SK-N-SH (cell line): ENCODE measurements at regions not wholly inside any gene's neighbourhood (a gene's known extent, or its start where the extent isn't known, plus 50 kb on each side); places are given as distances from the start of the nearest gene placed in this dataset.

ENCODE experiments used
- CTCF ChIA-PET: fragments of 300-600, 350-600 bp; formaldehyde crosslinking; extraction: SDS; loops from one replicate; lab custom pipeline; 2021; lab: Yijun Ruan, JAX
- POLR2A ChIA-PET: fragments of 350-600 bp; sonication (Branson Sonifier 250); formaldehyde crosslinking; extraction: SDS; loops from one replicate; lab custom pipeline; 2020; ENCODE audit warnings: antibody characterized with exemption, inconsistent platforms; lab: Yijun Ruan, JAX
- DNase-seq: peaks from one replicate; pipeline ENCODE4 v3.0.0; 2012
- H2AFZ ChIP-seq: fragments of 200-600 bp; sonication (generic); 2 replicates; pipeline ENCODE4 v1.8.1; 2016; ENCODE audit warnings: antibody characterized with exemption, mild to moderate bottlenecking, low read depth
- H3F3A ChIP-seq: fragments of 200-600 bp; sonication (generic); replicated peaks from 2 replicates; pipeline ENCODE3; 2016; ENCODE audit warnings: antibody characterized with exemption, mild to moderate bottlenecking; ENCODE audit not compliant: insufficient read depth
- H3K27ac ChIP-seq, 2 experiments: fragments of 200-500 bp in 1 of 2; fragments of 200-600 bp in 1 of 2; sonication (Bioruptor generic) in 1 of 2; sonication (generic), shearing (Covaris generic) in 1 of 2; 2 replicates each; pipeline versions ENCODE4 v1.5.1 to v1.6.1; 2014 to 2016; ENCODE audit warnings: low read depth in 2 of 2, inconsistent platforms in 1 of 2, low read length in 1 of 2, mild to moderate bottlenecking in 1 of 2, mixed read lengths in 1 of 2
- H3K27me3 ChIP-seq: fragments of 200-600 bp; sonication (generic), shearing (Covaris generic); 2 replicates; pipeline ENCODE4 v1.6.1; 2016; ENCODE audit warnings: mixed run types; ENCODE audit not compliant: insufficient read depth
- H3K36me3 ChIP-seq, 2 experiments: fragments of 200-500 bp in 1 of 2; fragments of 200-600 bp in 1 of 2; sonication (Bioruptor generic) in 1 of 2; sonication (generic) in 1 of 2; replicated peaks in 1 of 2; 2 replicates each; pipeline versions ENCODE3 to v1.5.1; 2014 to 2016; ENCODE audit warnings: low read length in 1 of 2, mild to moderate bottlenecking in 1 of 2; ENCODE audit not compliant: insufficient read depth in 2 of 2, control insufficient read depth in 1 of 2
- H3K4me1 ChIP-seq, 2 experiments: fragments of 200-500 bp in 1 of 2; fragments of 200-600 bp in 1 of 2; sonication (Bioruptor generic) in 1 of 2; sonication (generic), shearing (Covaris generic) in 1 of 2; 2 replicates each; pipeline versions ENCODE4 v1.5.1 to v1.6.1; 2014 to 2016; ENCODE audit warnings: low read depth in 1 of 2, low read length in 1 of 2, mixed run types in 1 of 2; ENCODE audit not compliant: insufficient read depth in 2 of 2, control insufficient read depth in 1 of 2
- H3K4me2 ChIP-seq: fragments of 200-600 bp; sonication (generic), shearing (Covaris generic); 2 replicates; pipeline ENCODE4 v1.6.1; 2017; ENCODE audit warnings: mixed run types
- H3K4me3 ChIP-seq, 2 experiments: fragments of 200-500 bp in 1 of 2; fragments of 200-600 bp in 1 of 2; sonication (Bioruptor generic) in 1 of 2; sonication (generic), shearing (Covaris generic) in 1 of 2; 2 replicates each; pipeline versions ENCODE4 v1.5.1 to v1.8.1; 2014 to 2016; ENCODE audit warnings: low read depth in 2 of 2, inconsistent platforms in 1 of 2, low read length in 1 of 2, mild to moderate bottlenecking in 1 of 2, mixed read lengths in 1 of 2, moderate library complexity in 1 of 2
- H3K79me2 ChIP-seq: fragments of 200-600 bp; sonication (generic); 2 replicates; pipeline ENCODE4 v1.8.1; 2017; ENCODE audit warnings: mild to moderate bottlenecking; ENCODE audit not compliant: insufficient read depth
- H3K9ac ChIP-seq: fragments of 200-600 bp; sonication (generic); 2 replicates; pipeline ENCODE4 v1.6.1; 2017; ENCODE audit warnings: mixed run types
- H3K9me2 ChIP-seq: fragments of 200-600 bp; sonication (generic); 2 replicates; pipeline ENCODE4 v1.6.1; 2017; ENCODE audit warnings: mixed run types
- H3K9me3 ChIP-seq: fragments of 200-600 bp; sonication (generic); 2 replicates; pipeline ENCODE4 v1.6.1; 2017; ENCODE audit warnings: mixed run types, mild to moderate bottlenecking, moderate library complexity
- H4K20me1 ChIP-seq: fragments of 200-600 bp; sonication (generic); 2 replicates; pipeline ENCODE4 v1.6.1; 2017; ENCODE audit warnings: mild to moderate bottlenecking, mixed run types; ENCODE audit not compliant: insufficient read depth
- CHD2 ChIP-seq: fragments of 150-350 bp; IDR thresholded peaks from 2 replicates; pipeline ENCODE4 v1.6.1; 2018; ENCODE audit warnings: low read length; ENCODE audit not compliant: partially characterized antibody
- ELF1 ChIP-seq: IDR thresholded peaks from 2 replicates; pipeline ENCODE4 v1.4.0; 2012
- FOXJ3 ChIP-seq: sonication (generic); formaldehyde crosslinking; IDR thresholded peaks from 2 replicates; pipeline ENCODE4 v1.5.1; 2020; ENCODE audit warnings: mild to moderate bottlenecking, missing genetic modification reagents
- FOXM1 ChIP-seq: IDR thresholded peaks from 2 replicates; pipeline ENCODE4 v1.4.0; 2012; ENCODE audit warnings: low read depth, mild to moderate bottlenecking
- GATA2 ChIP-seq: sonication (generic); formaldehyde crosslinking; IDR thresholded peaks from 2 replicates; pipeline ENCODE4 v1.5.0; 2020; ENCODE audit warnings: mild to moderate bottlenecking, missing genetic modification reagents
- JUND ChIP-seq: IDR thresholded peaks from 2 replicates; pipeline ENCODE4 v1.4.0; 2012
- MXI1 ChIP-seq: IDR thresholded peaks from 2 replicates; pipeline ENCODE4 v1.6.1; 2012; ENCODE audit warnings: mild to moderate bottlenecking, low read depth, low read length, improper control_type of control experiment
- NFIC ChIP-seq: IDR thresholded peaks from 2 replicates; pipeline ENCODE4 v1.4.0; 2012; ENCODE audit warnings: borderline replicate concordance
- POLR2AphosphoS5 ChIP-seq: IDR thresholded peaks from 2 replicates; pipeline ENCODE4 v1.6.1; 2012; ENCODE audit warnings: low read depth, low read length
- RCOR1 ChIP-seq: fragments of 150-350 bp; IDR thresholded peaks from 2 replicates; pipeline ENCODE4 v1.6.1; 2017; ENCODE audit warnings: antibody characterized with exemption, low read length
- RFX5 ChIP-seq: IDR thresholded peaks from 2 replicates; pipeline ENCODE4 v1.6.1; 2012; ENCODE audit warnings: mild to moderate bottlenecking, improper control_type of control experiment, low read length
- RXRA ChIP-seq: IDR thresholded peaks from 2 replicates; pipeline ENCODE4 v1.4.0; 2012; ENCODE audit warnings: low read depth, mild to moderate bottlenecking, borderline replicate concordance
- SIN3A ChIP-seq: IDR thresholded peaks from 2 replicates; pipeline ENCODE4 v1.6.1; 2012; ENCODE audit warnings: low read depth, mild to moderate bottlenecking, low read length, moderate library complexity, borderline replicate concordance
- TCF12 ChIP-seq: IDR thresholded peaks from 2 replicates; pipeline ENCODE4 v1.4.0; 2012
- WGBS: methylation state at CpG from one replicate; pipeline ENCODE4 v1.1.6; 2017; ENCODE audit warnings: low lambda C conversion rate; 5-methylcytosine and 5-hydroxymethylcytosine counted together
- TF ChIP-seq, protein P1 (sequence below): IDR thresholded peaks from 2 replicates; pipeline ENCODE4 v1.4.0; 2012; ENCODE audit warnings: low read depth, borderline replicate concordance
- TF ChIP-seq, protein P2 (sequence below): fragments of 150-350 bp; IDR thresholded peaks from 2 replicates; pipeline ENCODE4 v1.6.1; 2017; ENCODE audit warnings: antibody characterized with exemption, low read length, low read depth, borderline replicate concordance
- TF ChIP-seq, protein P3 (sequence below): IDR thresholded peaks from 2 replicates; pipeline ENCODE4 v1.4.0; 2012; ENCODE audit warnings: low read depth
- TF ChIP-seq, protein P4 (sequence below): IDR thresholded peaks from 2 replicates; pipeline ENCODE4; 2012
- TF ChIP-seq, protein P5 (sequence below): fragments of 150-350 bp; IDR thresholded peaks from 2 replicates; pipeline ENCODE4 v1.6.1; 2016; ENCODE audit warnings: mild to moderate bottlenecking, low read depth, low read length

DNA sequence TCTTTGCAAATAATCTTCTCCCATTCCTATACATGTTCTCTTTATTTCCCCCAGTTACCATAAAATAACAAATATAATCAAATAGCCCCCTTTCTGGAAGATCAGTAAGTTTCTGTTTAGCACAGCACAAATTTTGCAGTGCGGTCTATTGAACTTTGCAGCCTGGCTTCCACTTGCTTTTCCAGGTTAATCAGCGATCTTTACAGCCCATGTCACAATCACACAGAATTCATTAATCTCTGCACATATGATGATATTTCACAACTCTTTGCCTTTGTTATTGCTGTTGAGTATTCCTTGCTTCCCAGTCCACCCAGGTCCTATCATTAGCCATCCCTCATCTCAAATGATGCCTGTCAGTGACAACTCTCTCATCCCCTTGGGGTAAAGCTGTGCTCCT lies 2358.0 kb downstream of the PCDH7 start:
- H3K4me1 ChIP-seq, result peaks cover 0 to 8% of the 10 kb centered on the region in 2 experiments; a peak in 2 of 4 replicates
- 64% methylated on average over 2 of the region's 2 CpGs for WGBS
- H3K9me3 ChIP-seq, result no peaks in the 10 kb centered on the region
- POLR2A ChIA-PET, result no interaction called here
- no peaks in the 10 kb centered on the region for H3K9me2 ChIP-seq
- no peak overlapping the region for H3K27ac ChIP-seq
- DNase-seq, result no peak
- no peak overlapping the region for H3K4me3 ChIP-seq
- H2AFZ ChIP-seq, result no peak overlapping the region
- H3K27me3 ChIP-seq, result no peaks in the 10 kb centered on the region
- no peaks in the 10 kb centered on the region for H3K36me3 ChIP-seq
- no peak overlapping the region for H3K4me2 ChIP-seq
- TF ChIP-seq GATA2 (CRISPR knock-in tag), result no peak
- TF ChIP-seq, protein P1, sequence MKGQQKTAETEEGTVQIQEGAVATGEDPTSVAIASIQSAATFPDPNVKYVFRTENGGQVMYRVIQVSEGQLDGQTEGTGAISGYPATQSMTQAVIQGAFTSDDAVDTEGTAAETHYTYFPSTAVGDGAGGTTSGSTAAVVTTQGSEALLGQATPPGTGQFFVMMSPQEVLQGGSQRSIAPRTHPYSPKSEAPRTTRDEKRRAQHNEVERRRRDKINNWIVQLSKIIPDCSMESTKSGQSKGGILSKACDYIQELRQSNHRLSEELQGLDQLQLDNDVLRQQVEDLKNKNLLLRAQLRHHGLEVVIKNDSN, result no peak
- no peak for TF ChIP-seq FOXM1
- H3K79me2 ChIP-seq, result no peaks in the 10 kb centered on the region
- H4K20me1 ChIP-seq, result no peaks in the 10 kb centered on the region
- H3K9ac ChIP-seq, result no peak overlapping the region
- peaks cover 6% of the 10 kb centered on the region for H3F3A ChIP-seq
- CTCF ChIA-PET, result interaction anchor here (1.6 kb wide), 1 partner anchor 17 kb away, joined by 5 read pairs; no protein-coding TSS in a partner anchor

DNA sequence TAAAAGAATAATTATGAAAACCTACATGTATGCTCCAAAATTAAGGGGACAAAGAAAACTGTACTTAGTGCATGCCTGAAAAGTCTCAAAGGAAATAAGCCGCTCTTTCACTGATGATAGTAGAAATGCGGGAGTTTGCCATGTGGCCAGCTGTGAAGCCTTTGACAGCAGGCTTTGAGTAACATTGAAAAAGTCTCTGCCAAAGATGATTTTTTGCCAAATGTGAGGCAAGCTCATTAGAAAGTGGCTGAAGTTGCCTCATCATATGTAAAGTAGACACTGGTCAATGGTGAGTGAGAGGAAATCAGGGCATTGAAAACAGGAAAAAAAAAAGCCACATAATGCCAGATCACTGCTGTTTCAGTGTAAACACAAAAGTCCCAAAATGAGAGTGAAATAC lies 2360.1 kb downstream of the PCDH7 start:
- 59% methylated on average over 2 of the region's 2 CpGs for WGBS
- H4K20me1 ChIP-seq, result no peaks in the 10 kb centered on the region
- H3K9ac ChIP-seq, result no peak overlapping the region
- no peaks in the 10 kb centered on the region for H3K79me2 ChIP-seq
- no peak for DNase-seq
- H3K36me3 ChIP-seq, result no peaks in the 10 kb centered on the region
- no peak overlapping the region for H2AFZ ChIP-seq
- no peak overlapping the region for H3K4me2 ChIP-seq
- H3K9me3 ChIP-seq, result no peaks in the 10 kb centered on the region
- H3K4me1 ChIP-seq, result no peaks in the 10 kb centered on the region
- H3K27ac ChIP-seq, result no peak overlapping the region
- CTCF ChIA-PET, result interaction anchor here (1.6 kb wide), 1 partner anchor 19 kb away, joined by 3 read pairs; no protein-coding TSS in a partner anchor
- TF ChIP-seq RXRA (no peak), GATA2 (CRISPR knock-in tag) (no peak), SIN3A (no peak), CHD2 (no peak), FOXJ3 (CRISPR knock-in tag) (no peak), RCOR1 (no peak), ELF1 (no peak), JUND (no peak), MXI1 (no peak), POLR2AphosphoS5 (no peak), RFX5 (no peak), TCF12 (no peak), NFIC (no peak)
- TF ChIP-seq, protein P2, sequence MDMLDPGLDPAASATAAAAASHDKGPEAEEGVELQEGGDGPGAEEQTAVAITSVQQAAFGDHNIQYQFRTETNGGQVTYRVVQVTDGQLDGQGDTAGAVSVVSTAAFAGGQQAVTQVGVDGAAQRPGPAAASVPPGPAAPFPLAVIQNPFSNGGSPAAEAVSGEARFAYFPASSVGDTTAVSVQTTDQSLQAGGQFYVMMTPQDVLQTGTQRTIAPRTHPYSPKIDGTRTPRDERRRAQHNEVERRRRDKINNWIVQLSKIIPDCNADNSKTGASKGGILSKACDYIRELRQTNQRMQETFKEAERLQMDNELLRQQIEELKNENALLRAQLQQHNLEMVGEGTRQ, result no peak
- TF ChIP-seq, protein P3, sequence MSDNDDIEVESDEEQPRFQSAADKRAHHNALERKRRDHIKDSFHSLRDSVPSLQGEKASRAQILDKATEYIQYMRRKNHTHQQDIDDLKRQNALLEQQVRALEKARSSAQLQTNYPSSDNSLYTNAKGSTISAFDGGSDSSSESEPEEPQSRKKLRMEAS, result no peak
- TF ChIP-seq, protein P4, sequence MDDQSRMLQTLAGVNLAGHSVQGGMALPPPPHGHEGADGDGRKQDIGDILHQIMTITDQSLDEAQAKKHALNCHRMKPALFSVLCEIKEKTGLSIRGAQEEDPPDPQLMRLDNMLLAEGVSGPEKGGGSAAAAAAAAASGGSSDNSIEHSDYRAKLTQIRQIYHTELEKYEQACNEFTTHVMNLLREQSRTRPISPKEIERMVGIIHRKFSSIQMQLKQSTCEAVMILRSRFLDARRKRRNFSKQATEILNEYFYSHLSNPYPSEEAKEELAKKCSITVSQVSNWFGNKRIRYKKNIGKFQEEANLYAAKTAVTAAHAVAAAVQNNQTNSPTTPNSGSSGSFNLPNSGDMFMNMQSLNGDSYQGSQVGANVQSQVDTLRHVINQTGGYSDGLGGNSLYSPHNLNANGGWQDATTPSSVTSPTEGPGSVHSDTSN, result no peak
- TF ChIP-seq, protein P5, sequence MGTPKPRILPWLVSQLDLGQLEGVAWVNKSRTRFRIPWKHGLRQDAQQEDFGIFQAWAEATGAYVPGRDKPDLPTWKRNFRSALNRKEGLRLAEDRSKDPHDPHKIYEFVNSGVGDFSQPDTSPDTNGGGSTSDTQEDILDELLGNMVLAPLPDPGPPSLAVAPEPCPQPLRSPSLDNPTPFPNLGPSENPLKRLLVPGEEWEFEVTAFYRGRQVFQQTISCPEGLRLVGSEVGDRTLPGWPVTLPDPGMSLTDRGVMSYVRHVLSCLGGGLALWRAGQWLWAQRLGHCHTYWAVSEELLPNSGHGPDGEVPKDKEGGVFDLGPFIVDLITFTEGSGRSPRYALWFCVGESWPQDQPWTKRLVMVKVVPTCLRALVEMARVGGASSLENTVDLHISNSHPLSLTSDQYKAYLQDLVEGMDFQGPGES, result no peak
- no peaks in the 10 kb centered on the region for H3K27me3 ChIP-seq
- no peaks in the 10 kb centered on the region for H3K9me2 ChIP-seq
- H3K4me3 ChIP-seq, result no peak overlapping the region
- POLR2A ChIA-PET, result no interaction called here
- H3F3A ChIP-seq, result no peaks in the 10 kb centered on the region
